Calu3 (cell line): ENCODE measurements at regions not wholly inside any gene's neighbourhood (a gene's known extent, or its start where the extent isn't known, plus 50 kb on each side); places are given as distances from the start of the nearest gene placed in this dataset.

Experiments used
- BruUV-seq: library from RNA; stranded (reverse); fragments of 400-500 nt; replicated peaks from 2 replicates; lab custom pipeline; 2021; lab: Mats Ljungman, UMichigan
- CTCF ChIA-PET: fragments of 300-600 bp; sonication (Branson Sonifier 250); formaldehyde crosslinking; loops from one replicate; lab custom pipeline; 2022; ENCODE audit warnings: antibody characterized with exemption; lab: Charles Lee
- DNase-seq: peaks from one replicate; pipeline ENCODE4 v3.0.0; 2022
- H3K27ac Mint-ChIP-seq: one replicate; pipeline ENCODE4 v1.8.0; 2022; ENCODE audit warnings: mixed read lengths; ENCODE audit not compliant: unreplicated experiment
- H3K27me3 Mint-ChIP-seq: one replicate; pipeline ENCODE4 v1.8.0; 2022; ENCODE audit warnings: mixed read lengths; ENCODE audit not compliant: unreplicated experiment
- H3K36me3 Mint-ChIP-seq: one replicate; pipeline ENCODE4 v1.8.0; 2022; ENCODE audit warnings: mild to moderate bottlenecking, moderate library complexity, mixed read lengths; ENCODE audit not compliant: insufficient read depth, unreplicated experiment
- H3K4me1 Mint-ChIP-seq: one replicate; pipeline ENCODE4 v1.8.0; 2022; ENCODE audit warnings: mild to moderate bottlenecking, low read depth, mixed read lengths; ENCODE audit not compliant: unreplicated experiment
- H3K4me3 Mint-ChIP-seq: one replicate; pipeline ENCODE4 v1.8.0; 2022; ENCODE audit warnings: mild to moderate bottlenecking, low read depth, moderate library complexity, mixed read lengths; ENCODE audit not compliant: unreplicated experiment
- H3K9me3 Mint-ChIP-seq: one replicate; pipeline ENCODE4 v1.8.0; 2022; ENCODE audit warnings: low read depth, mixed read lengths; ENCODE audit not compliant: unreplicated experiment
- intact Hi-C: fragments of 100-400 bp; cut with micrococcal nuclease; formaldehyde crosslinking; loops from one replicate; pipeline ENCODE4 v1.10.0; 2022; ENCODE audit not compliant: unreplicated experiment
- TF ChIP-seq, protein P1 (sequence below): fragments of 200-600 bp; IDR thresholded peaks from one replicate; pipeline ENCODE4 v1.8.0; 2022; ENCODE audit warnings: antibody characterized with exemption; ENCODE audit not compliant: unreplicated experiment

DNA sequence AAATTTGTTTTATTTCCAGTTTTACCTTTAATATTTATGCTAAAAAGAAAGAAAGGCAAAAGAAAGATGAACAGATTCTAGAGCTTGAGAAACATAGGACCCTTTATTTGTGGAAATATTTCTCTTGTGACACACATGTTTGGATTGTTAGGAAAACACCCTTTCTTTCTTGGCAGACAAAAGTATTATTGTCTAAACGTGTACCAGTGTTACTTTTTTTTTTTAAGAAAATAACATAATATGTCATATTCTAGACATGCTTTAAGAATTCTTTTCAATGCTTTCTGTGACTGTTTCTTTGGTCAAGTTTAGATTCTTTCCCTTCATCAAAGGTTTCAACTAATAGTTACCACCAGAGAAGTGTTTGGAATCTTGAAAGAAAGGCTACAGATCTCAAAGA lies 183.4 kb upstream of the CNR1 start:
- Mint-ChIP-seq H3K36me3 (no peaks in the 10 kb centered on the region), H3K9me3 (peaks cover 6% of the 10 kb centered on the region), H3K27ac (no peak overlapping the region), H3K4me1 (peaks cover 8% of the 10 kb centered on the region), H3K27me3 (no peaks in the 10 kb centered on the region), H3K4me3 (no peak overlapping the region)
- TF ChIP-seq, protein P1, sequence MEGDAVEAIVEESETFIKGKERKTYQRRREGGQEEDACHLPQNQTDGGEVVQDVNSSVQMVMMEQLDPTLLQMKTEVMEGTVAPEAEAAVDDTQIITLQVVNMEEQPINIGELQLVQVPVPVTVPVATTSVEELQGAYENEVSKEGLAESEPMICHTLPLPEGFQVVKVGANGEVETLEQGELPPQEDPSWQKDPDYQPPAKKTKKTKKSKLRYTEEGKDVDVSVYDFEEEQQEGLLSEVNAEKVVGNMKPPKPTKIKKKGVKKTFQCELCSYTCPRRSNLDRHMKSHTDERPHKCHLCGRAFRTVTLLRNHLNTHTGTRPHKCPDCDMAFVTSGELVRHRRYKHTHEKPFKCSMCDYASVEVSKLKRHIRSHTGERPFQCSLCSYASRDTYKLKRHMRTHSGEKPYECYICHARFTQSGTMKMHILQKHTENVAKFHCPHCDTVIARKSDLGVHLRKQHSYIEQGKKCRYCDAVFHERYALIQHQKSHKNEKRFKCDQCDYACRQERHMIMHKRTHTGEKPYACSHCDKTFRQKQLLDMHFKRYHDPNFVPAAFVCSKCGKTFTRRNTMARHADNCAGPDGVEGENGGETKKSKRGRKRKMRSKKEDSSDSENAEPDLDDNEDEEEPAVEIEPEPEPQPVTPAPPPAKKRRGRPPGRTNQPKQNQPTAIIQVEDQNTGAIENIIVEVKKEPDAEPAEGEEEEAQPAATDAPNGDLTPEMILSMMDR = no peak
- CTCF ChIA-PET = no interaction called here
- intact Hi-C loops = no loop called here
- BruUV-seq = no TSS peak
- DNase-seq = no peak

DNA sequence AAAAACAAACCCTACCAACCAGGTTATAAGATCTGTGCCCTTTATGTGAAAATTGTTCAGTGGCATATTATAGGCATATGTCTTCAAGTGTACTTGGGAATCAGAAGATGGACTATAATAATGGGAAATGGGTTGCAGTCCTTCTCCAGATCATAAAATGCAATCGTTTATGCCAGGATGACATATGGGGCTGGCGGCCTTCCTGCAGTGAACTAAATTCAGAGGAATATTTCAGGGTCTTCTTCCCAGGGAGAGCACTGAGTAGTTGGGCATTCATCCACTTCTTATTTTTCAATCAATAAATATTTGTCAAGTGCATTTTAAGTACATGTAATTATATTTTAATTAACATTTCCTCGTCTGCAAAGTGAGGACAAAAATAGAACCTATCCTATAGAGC lies 176.2 kb upstream of the CNR1 start:
- intact Hi-C loops = no loop called here
- Mint-ChIP-seq H3K9me3 (no peaks in the 10 kb centered on the region), H3K27ac (no peak overlapping the region), H3K27me3 (no peaks in the 10 kb centered on the region), H3K4me3 (no peak overlapping the region), H3K36me3 (no peaks in the 10 kb centered on the region), H3K4me1 (no peaks in the 10 kb centered on the region)
- DNase-seq = no peak
- TF ChIP-seq, protein P1 = no peak
- CTCF ChIA-PET = no interaction called here
- no TSS peak for BruUV-seq

DNA sequence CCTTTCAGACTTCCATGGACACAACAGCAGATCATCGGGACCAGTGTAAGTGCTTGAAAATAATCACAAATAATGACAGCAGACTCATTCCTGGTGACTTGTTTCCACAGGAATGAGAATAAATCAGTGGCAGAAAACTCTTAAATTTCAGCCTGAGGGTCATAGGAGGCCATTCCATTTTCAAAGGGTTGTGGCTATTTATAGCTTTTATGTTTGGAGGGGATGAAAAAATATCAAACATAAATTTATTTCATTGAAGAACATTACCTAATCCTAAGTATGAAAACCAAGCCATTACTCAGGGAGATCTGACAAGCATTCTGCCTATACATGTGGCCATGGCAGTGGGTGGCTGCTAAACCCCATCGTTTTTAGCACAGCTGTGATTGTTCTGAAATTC lies 173.6 kb upstream of the CNR1 start:
- CTCF ChIA-PET = no interaction called here
- H3K36me3 Mint-ChIP-seq = no peaks in the 10 kb centered on the region
- H3K27me3 Mint-ChIP-seq = no peaks in the 10 kb centered on the region
- no peak overlapping the region for H3K27ac Mint-ChIP-seq
- H3K4me3 Mint-ChIP-seq = no peak overlapping the region
- H3K9me3 Mint-ChIP-seq = no peaks in the 10 kb centered on the region
- intact Hi-C loops = no loop called here
- TF ChIP-seq, protein P1 = no peak
- no peak for DNase-seq
- no TSS peak for BruUV-seq
- H3K4me1 Mint-ChIP-seq = no peaks in the 10 kb centered on the region

DNA sequence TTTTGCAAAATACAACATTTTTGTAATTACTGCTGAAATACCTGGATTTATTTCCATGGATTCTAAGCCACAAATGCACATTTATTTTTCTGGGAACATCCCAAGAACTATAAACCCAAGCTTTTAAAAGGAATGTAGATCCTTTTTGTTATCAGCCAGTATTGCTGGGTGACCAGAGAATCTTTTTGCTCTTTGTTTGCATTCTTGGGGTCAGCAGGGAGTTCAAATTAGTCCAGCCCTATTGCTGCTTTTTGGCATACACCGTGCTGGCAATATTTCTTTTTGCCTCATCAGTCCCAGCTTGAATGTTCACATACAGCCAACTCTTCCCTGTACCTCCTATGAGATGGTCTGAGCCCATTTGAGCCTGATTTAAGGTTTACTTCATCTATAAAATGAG lies 155.2 kb upstream of the CNR1 start:
- intact Hi-C loops = no loop called here
- no TSS peak for BruUV-seq

More for the DNA sequence above, 155.2 kb upstream of the CNR1 start:
- no peak for DNase-seq
- Mint-ChIP-seq H3K4me1 (no peaks in the 10 kb centered on the region), H3K9me3 (no peaks in the 10 kb centered on the region), H3K4me3 (no peak overlapping the region), H3K27ac (no peak overlapping the region), H3K27me3 (no peaks in the 10 kb centered on the region), H3K36me3 (no peaks in the 10 kb centered on the region)
- TF ChIP-seq, protein P1 = no peak
- CTCF ChIA-PET = no interaction called here
